ENCODE measurements at regions not wholly inside any gene's neighbourhood (a gene's known extent, or its start where the extent isn't known, plus 50 kb on each side); places are given as distances from the start of the nearest gene placed in this dataset.

- no peak overlapping the region for H2AFZ ChIP-seq (ENCODE audit: low read depth, low read length)
- H3K9me3 ChIP-seq (ENCODE audit: insufficient read depth, low read length), result no peaks in the 10 kb centered on the region
- no peaks in the 10 kb centered on the region for H3K79me2 ChIP-seq (ENCODE audit: low read length)
- no peak overlapping the region for H3K27ac ChIP-seq (ENCODE audit: low read length)
- H3K9ac ChIP-seq (ENCODE audit: low read length), result no peak overlapping the region
- no peaks in the 10 kb centered on the region for H3K36me3 ChIP-seq (replicated peaks; ENCODE audit: low read depth, low read length)
- no peaks in the 10 kb centered on the region; the same call in 1 of the 2 replicates for H3K27me3 ChIP-seq (ENCODE audit: low read depth, low read length)
- H3K4me1 ChIP-seq (ENCODE audit: low read length), result no peaks in the 10 kb centered on the region
- H3K4me2 ChIP-seq (ENCODE audit: low read length), result no peak overlapping the region
- H4K20me1 ChIP-seq (ENCODE audit: insufficient read depth, low read length), result no peaks in the 10 kb centered on the region
- no peak overlapping the region for H3K4me3 ChIP-seq (ENCODE audit: low read length)
- TF ChIP-seq CTCF (IDR thresholded peaks at IDR 0.05; ENCODE audit: low read depth, low read length), result no peak
- no peak for TF ChIP-seq EZH2phosphoT487 (IDR thresholded peaks at IDR 0.05; ENCODE audit: low read depth)
Observed at GRCh38 chr6:71181565-71181964, 107.0 kb upstream of the OGFRL1 start.

GRCh38 chr6:71187141-71187540 is 101.5 kb upstream of the OGFRL1 start:
- no peaks in the 10 kb centered on the region for H4K20me1 ChIP-seq (ENCODE audit: insufficient read depth, low read length)
- H2AFZ ChIP-seq (ENCODE audit: low read depth, low read length), result no peak overlapping the region
- no peak overlapping the region for H3K4me2 ChIP-seq (ENCODE audit: low read length)
- H3K4me3 ChIP-seq (ENCODE audit: low read length), result no peak overlapping the region
- peaks cover 4% of the 10 kb centered on the region for H3K4me1 ChIP-seq (ENCODE audit: low read length)
- H3K9me3 ChIP-seq (ENCODE audit: insufficient read depth, low read length), result no peaks in the 10 kb centered on the region
- no peaks in the 10 kb centered on the region for H3K36me3 ChIP-seq (replicated peaks; ENCODE audit: low read depth, low read length)
- no peak overlapping the region for H3K27ac ChIP-seq (ENCODE audit: low read length)
- no peak for TF ChIP-seq EZH2phosphoT487 (IDR thresholded peaks at IDR 0.05; ENCODE audit: low read depth)
- no peak for TF ChIP-seq CTCF (IDR thresholded peaks at IDR 0.05; ENCODE audit: low read depth, low read length)
- no peak overlapping the region for H3K9ac ChIP-seq (ENCODE audit: low read length)
- no peaks in the 10 kb centered on the region for H3K79me2 ChIP-seq (ENCODE audit: low read length)
- no peaks in the 10 kb centered on the region for H3K27me3 ChIP-seq (ENCODE audit: low read depth, low read length)

- H3K27me3 ChIP-seq (ENCODE audit: low read depth, low read length), result no peaks in the 10 kb centered on the region
- TF ChIP-seq CTCF (IDR thresholded peaks at IDR 0.05; ENCODE audit: low read depth, low read length), result peak; percentile 84
- TF ChIP-seq EZH2phosphoT487 (IDR thresholded peaks at IDR 0.05; ENCODE audit: low read depth), result no peak
- H3K4me3 ChIP-seq (ENCODE audit: low read length), result no peak overlapping the region
- no peaks in the 10 kb centered on the region for H4K20me1 ChIP-seq (ENCODE audit: insufficient read depth, low read length)
- no peaks in the 10 kb centered on the region for H3K79me2 ChIP-seq (ENCODE audit: low read length)
- H3K27ac ChIP-seq (ENCODE audit: low read length), result no peak overlapping the region
- H3K4me1 ChIP-seq (ENCODE audit: low read length), result peaks cover 4% of the 10 kb centered on the region
- H3K36me3 ChIP-seq (replicated peaks; ENCODE audit: low read depth, low read length), result no peaks in the 10 kb centered on the region
- H2AFZ ChIP-seq (ENCODE audit: low read depth, low read length), result peak overlapping the region; percentile 47; the same call in 1 of the 2 replicates
- no peak overlapping the region for H3K9ac ChIP-seq (ENCODE audit: low read length)
- H3K9me3 ChIP-seq (ENCODE audit: insufficient read depth, low read length), result no peaks in the 10 kb centered on the region
- H3K4me2 ChIP-seq (ENCODE audit: low read length), result peak overlapping the region; percentile 38
Observed at GRCh38 chr6:71190809-71191208, 97.8 kb upstream of the OGFRL1 start.

- H3K79me2 ChIP-seq (ENCODE audit: low read length), result no peaks in the 10 kb centered on the region
- H3K9me3 ChIP-seq (ENCODE audit: insufficient read depth, low read length), result no peaks in the 10 kb centered on the region
- H3K27ac ChIP-seq (ENCODE audit: low read length), result no peak overlapping the region
- H2AFZ ChIP-seq (ENCODE audit: low read depth, low read length), result no peak overlapping the region
- H3K4me1 ChIP-seq (ENCODE audit: low read length), result peaks cover 4% of the 10 kb centered on the region
- no peak overlapping the region for H3K9ac ChIP-seq (ENCODE audit: low read length)
- no peaks in the 10 kb centered on the region for H3K27me3 ChIP-seq (ENCODE audit: low read depth, low read length)
- H4K20me1 ChIP-seq (ENCODE audit: insufficient read depth, low read length), result no peaks in the 10 kb centered on the region
- H3K4me2 ChIP-seq (ENCODE audit: low read length), result no peak overlapping the region
- H3K4me3 ChIP-seq (ENCODE audit: low read length), result no peak overlapping the region
- no peaks in the 10 kb centered on the region for H3K36me3 ChIP-seq (replicated peaks; ENCODE audit: low read depth, low read length)
- TF ChIP-seq EZH2phosphoT487 (IDR thresholded peaks at IDR 0.05; ENCODE audit: low read depth) (no peak), CTCF (IDR thresholded peaks at IDR 0.05; ENCODE audit: low read depth, low read length) (no peak)
Observed at GRCh38 chr6:71194724-71195123, 93.9 kb upstream of the OGFRL1 start.
